ENCODE measurements at regions not wholly inside any gene's neighbourhood (a gene's known extent, or its start where the extent isn't known, plus 50 kb on each side); places are given as distances from the start of the nearest gene placed in this dataset.
A peak's percentile ranks its signal among the peaks of the same experiment; 100 is the strongest.

GRCh38 chr1:204744107-204744779, 58.7 kb upstream of the LRRN2 start:
- H3K36me3 ChIP-seq, result no peaks in the 10 kb centered on the region
- no peaks in the 10 kb centered on the region for H3K27me3 ChIP-seq
- no peaks in the 10 kb centered on the region for H3K9me3 ChIP-seq
- no peak overlapping the region for H3K4me3 ChIP-seq
- no peak for DNase-seq
- intact Hi-C loops (cut with DNase I; ENCODE audit: low total_unique reads), result no loop called here
- H3K27ac ChIP-seq, result no peak overlapping the region
- TF ChIP-seq POLR2A (IDR thresholded peaks at IDR 0.05) (no peak), CTCF (IDR thresholded peaks at IDR 0.05) (no peak)
- H3K4me1 ChIP-seq, result no peaks in the 10 kb centered on the region

GRCh38 chr1:204746838-204747442, 61.4 kb upstream of the LRRN2 start:
- TF ChIP-seq CTCF (IDR thresholded peaks at IDR 0.05) (peak; percentile 59 to 86 (median 70)), POLR2A (IDR thresholded peaks at IDR 0.05) (no peak)
- intact Hi-C loops (cut with DNase I; ENCODE audit: low total_unique reads), result no loop called here

GRCh38 chr1:204751480-204751879, 65.9 kb upstream of the LRRN2 start:
- Histone ChIP-seq H3K4me1 (no peaks in the 10 kb centered on the region), H3K9me3 (no peaks in the 10 kb centered on the region), H3K4me3 (no peak overlapping the region), H3K27ac (no peak overlapping the region), H3K36me3 (no peaks in the 10 kb centered on the region), H3K27me3 (no peaks in the 10 kb centered on the region)
- DNase-seq, result no peak
- no peak for TF ChIP-seq POLR2A (IDR thresholded peaks at IDR 0.05)
- TF ChIP-seq CTCF (IDR thresholded peaks at IDR 0.05), result no peak
- intact Hi-C loops (cut with DNase I; ENCODE audit: low total_unique reads), result no loop called here

More at GRCh38 chr1:204746838-204747442, 61.4 kb upstream of the LRRN2 start:
- Histone ChIP-seq H3K4me3 (no peak overlapping the region), H3K36me3 (no peaks in the 10 kb centered on the region), H3K27me3 (no peaks in the 10 kb centered on the region), H3K4me1 (no peaks in the 10 kb centered on the region), H3K27ac (no peak overlapping the region), H3K9me3 (no peaks in the 10 kb centered on the region)
- peak; percentile 19 to 21 for DNase-seq

- no peak overlapping the region for H3K4me3 ChIP-seq
- TF ChIP-seq POLR2A (IDR thresholded peaks at IDR 0.05) (no peak), CTCF (IDR thresholded peaks at IDR 0.05) (no peak)
- intact Hi-C loops (cut with DNase I; ENCODE audit: low total_unique reads), result no loop called here
- H3K27ac ChIP-seq, result no peak overlapping the region
- no peaks in the 10 kb centered on the region for H3K27me3 ChIP-seq
- H3K9me3 ChIP-seq, result no peaks in the 10 kb centered on the region
- H3K4me1 ChIP-seq, result no peaks in the 10 kb centered on the region
- H3K36me3 ChIP-seq, result no peaks in the 10 kb centered on the region
- DNase-seq, result no peak
Measured at GRCh38 chr1:204751883-204752687, 66.5 kb upstream of the LRRN2 start.

GRCh38 chr1:204752688-204753040, 67.1 kb upstream of the LRRN2 start:
- H3K36me3 ChIP-seq, result no peaks in the 10 kb centered on the region
- intact Hi-C loops (cut with DNase I; ENCODE audit: low total_unique reads), result no loop called here
- H3K27ac ChIP-seq, result no peak overlapping the region
- H3K4me1 ChIP-seq, result no peaks in the 10 kb centered on the region
- no peak for DNase-seq
- H3K4me3 ChIP-seq, result no peak overlapping the region
- H3K27me3 ChIP-seq, result no peaks in the 10 kb centered on the region
- H3K9me3 ChIP-seq, result no peaks in the 10 kb centered on the region
- no peak for TF ChIP-seq POLR2A (IDR thresholded peaks at IDR 0.05)

Measured in uterus (tissue), 3 donors.